Transverse colon (tissue), 4 donors: ENCODE measurements at regions not wholly inside any gene's neighbourhood (a gene's known extent, or its start where the extent isn't known, plus 50 kb on each side); places are given as distances from the start of the nearest gene placed in this dataset.

Experiments
- CTCF ChIP-seq, 5 experiments: fragments of 200-600 bp in 3 of 5; fragments of 450-650 bp in 2 of 5; sonication (generic) in 3 of 5; IDR thresholded peaks; 1 replicate in 2 of 5; 2 replicates in 3 of 5; pipeline ENCODE4 v1.5.1; 2016 to 2017; ENCODE audit warnings: antibody characterized with exemption in 5 of 5, inconsistent platforms in 3 of 5, mild to moderate bottlenecking in 2 of 5, moderate library complexity in 1 of 5
- POLR2A ChIP-seq: fragments of 450-650 bp; IDR thresholded peaks from one replicate; pipeline ENCODE4 v1.6.1; 2016; ENCODE audit warnings: antibody characterized with exemption, mild to moderate bottlenecking, moderate library complexity
- POLR2AphosphoS5 ChIP-seq, 3 donors: sonication (generic); formaldehyde crosslinking; IDR thresholded peaks; one replicate each; pipeline ENCODE4 v1.6.1; 2016; ENCODE audit warnings: antibody characterized with exemption in 3 of 3

- TF ChIP-seq POLR2AphosphoS5 (IDR thresholded peaks at IDR 0.05), result no peak
- TF ChIP-seq CTCF (IDR thresholded peaks at IDR 0.05), result no peak
- TF ChIP-seq POLR2A, result no peak
Measured at GRCh38 chrX:107530141-107530540, 80.7 kb downstream of the FRMPD3 start.
